Choroid plexus epithelial cell (primary cell): ENCODE measurements at regions not wholly inside any gene's neighbourhood (a gene's known extent, or its start where the extent isn't known, plus 50 kb on each side); places are given as distances from the start of the nearest gene placed in this dataset.

Source experiments
- DNase-seq: peaks from one replicate; pipeline ENCODE4 v3.0.0-alpha.2; 2010; ENCODE audit warnings: low read depth
- H3K4me3 ChIP-seq: 2 replicates; pipeline ENCODE4 v1.5.1; 2011; ENCODE audit warnings: low read depth, mild to moderate bottlenecking, control low read depth, low read length, moderate library complexity
- TF ChIP-seq, protein P1 (sequence below): conservative IDR thresholded peaks from 2 replicates; pipeline ENCODE4 v1.5.1; 2011; ENCODE audit warnings: low read depth, mild to moderate bottlenecking, control low read depth, inconsistent platforms, low read length, moderate library complexity

- TF ChIP-seq, protein P1, sequence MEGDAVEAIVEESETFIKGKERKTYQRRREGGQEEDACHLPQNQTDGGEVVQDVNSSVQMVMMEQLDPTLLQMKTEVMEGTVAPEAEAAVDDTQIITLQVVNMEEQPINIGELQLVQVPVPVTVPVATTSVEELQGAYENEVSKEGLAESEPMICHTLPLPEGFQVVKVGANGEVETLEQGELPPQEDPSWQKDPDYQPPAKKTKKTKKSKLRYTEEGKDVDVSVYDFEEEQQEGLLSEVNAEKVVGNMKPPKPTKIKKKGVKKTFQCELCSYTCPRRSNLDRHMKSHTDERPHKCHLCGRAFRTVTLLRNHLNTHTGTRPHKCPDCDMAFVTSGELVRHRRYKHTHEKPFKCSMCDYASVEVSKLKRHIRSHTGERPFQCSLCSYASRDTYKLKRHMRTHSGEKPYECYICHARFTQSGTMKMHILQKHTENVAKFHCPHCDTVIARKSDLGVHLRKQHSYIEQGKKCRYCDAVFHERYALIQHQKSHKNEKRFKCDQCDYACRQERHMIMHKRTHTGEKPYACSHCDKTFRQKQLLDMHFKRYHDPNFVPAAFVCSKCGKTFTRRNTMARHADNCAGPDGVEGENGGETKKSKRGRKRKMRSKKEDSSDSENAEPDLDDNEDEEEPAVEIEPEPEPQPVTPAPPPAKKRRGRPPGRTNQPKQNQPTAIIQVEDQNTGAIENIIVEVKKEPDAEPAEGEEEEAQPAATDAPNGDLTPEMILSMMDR, result no peak
- no peak for DNase-seq
- no peak overlapping the region for H3K4me3 ChIP-seq
These were observed 103.5 kb upstream of the RASSF8 start for GRCh38 chr12:25854991-25855390.

GRCh38 chr12:25855716-25856115 is 102.8 kb upstream of the RASSF8 start:
- no peak overlapping the region for H3K4me3 ChIP-seq
- TF ChIP-seq, protein P1, result no peak
- DNase-seq, result peak; percentile 81

- no peak for DNase-seq
- TF ChIP-seq, protein P1, result no peak
- H3K4me3 ChIP-seq, result no peak overlapping the region
These were observed 98.5 kb upstream of the RASSF8 start for GRCh38 chr12:25859976-25860375.

- H3K4me3 ChIP-seq, result no peak overlapping the region
- TF ChIP-seq, protein P1, result no peak
These were observed 97.3 kb upstream of the RASSF8 start for GRCh38 chr12:25861226-25861625.

DNA sequence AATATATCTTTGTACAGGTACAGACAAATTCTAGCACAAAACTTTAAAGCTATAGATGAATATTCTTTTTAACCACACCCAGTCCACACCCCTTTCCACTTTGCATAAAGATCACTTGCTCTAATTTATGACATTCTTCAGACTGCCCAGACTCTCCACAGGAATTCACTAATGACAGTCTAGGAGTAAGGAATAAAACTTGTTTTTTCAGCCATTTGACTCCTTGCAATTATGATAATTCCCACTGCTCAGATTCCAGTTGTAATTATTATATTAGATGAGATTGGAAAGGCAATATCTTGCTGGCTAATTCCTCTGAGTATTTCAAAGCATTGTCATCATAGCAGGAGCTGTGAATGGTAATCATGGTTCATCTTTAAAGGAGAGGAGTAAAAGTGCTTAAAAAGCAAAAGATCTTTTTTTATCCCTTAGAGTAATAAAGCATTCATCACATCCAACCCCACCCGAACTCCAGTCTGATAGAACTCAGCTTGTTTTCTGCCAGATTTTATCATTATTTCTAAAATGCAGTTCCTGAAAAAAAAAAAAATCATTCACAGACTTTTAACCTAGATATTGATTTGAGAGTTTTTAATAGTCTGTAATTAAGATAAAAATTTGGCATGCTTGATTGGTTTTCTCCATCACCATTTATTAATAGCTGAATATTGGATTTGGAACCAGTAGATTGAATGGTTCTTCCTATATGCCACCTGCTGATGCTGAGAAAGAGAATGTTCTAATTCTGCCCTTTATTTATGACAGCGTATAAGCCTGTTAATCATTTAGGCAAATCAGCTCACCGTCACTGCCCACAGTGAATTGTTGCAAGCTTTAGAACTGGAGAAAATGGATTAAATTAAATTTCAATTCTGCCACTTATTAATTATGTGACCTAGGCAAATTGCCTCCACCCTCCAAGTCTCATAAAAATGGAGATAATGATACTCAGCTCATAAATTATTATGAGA is 93.9 kb upstream of the RASSF8 start:
- no peak for DNase-seq
- no peak overlapping the region for H3K4me3 ChIP-seq
- TF ChIP-seq, protein P1, result no peak

More at GRCh38 chr12:25861226-25861625, 97.3 kb upstream of the RASSF8 start:
- DNase-seq, result no peak

DNA sequence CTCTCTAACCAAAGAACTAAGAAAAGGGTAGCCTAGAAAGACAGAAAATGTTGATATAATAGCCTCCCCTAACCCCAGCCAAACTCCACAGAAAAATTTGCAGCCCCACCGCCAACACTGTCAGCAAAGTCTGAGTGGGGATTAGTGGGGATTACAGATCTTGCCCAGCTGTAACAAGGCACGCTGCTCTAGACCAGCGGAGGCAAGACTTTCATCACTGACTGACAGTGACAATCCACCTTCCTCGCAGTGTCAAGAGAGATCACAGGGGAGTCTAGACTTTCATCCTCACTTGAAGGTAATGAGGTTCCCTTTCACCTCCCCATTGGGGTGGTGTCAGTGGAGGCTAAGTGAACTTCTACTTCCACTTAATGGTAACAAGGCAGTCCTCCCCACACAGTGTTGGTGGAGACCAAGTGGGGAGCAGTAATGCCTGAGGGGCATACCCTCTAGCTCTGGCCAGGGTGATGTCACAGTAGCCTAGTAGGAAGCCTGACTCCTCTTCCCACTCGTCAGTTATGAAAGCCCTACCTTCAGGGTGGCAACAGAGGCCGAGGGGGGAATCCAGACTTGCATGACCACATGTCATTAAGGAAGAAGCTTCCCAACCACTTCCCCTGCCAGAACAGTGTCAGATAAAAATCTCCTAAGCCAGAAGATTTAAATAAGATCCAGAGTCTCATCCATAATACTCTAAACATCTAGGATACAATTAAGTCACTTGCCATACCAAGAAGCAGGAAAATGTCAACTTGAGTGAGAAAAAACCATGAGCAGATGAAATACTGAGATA is 91.7 kb upstream of the RASSF8 start:
- peak; percentile 5 for DNase-seq
- no peak overlapping the region for H3K4me3 ChIP-seq
- TF ChIP-seq, protein P1, result no peak
